Sigmoid colon (tissue), 6 donors: ENCODE measurements at regions not wholly inside any gene's neighbourhood (a gene's known extent, or its start where the extent isn't known, plus 50 kb on each side); places are given as distances from the start of the nearest gene placed in this dataset.

Experiments
- DNase-seq: peaks from one replicate; pipeline ENCODE4 v3.0.0-alpha.2; 2019
- H3K27ac ChIP-seq, 4 donors: fragments of 200-600 bp; sonication (generic); one replicate each; pipeline ENCODE4 v1.5.1; 2016 to 2019; ENCODE audit warnings: mild to moderate bottlenecking in 1 of 4
- H3K27me3 ChIP-seq, 3 donors: fragments of 200-600 bp; sonication (generic); one replicate each; pipeline ENCODE4 v1.5.1; 2019; ENCODE audit warnings: mild to moderate bottlenecking in 1 of 3
- H3K36me3 ChIP-seq, 4 donors: fragments of 200-600 bp; sonication (generic); one replicate each; pipeline ENCODE4 v1.5.1; 2016 to 2019
- H3K4me1 ChIP-seq, 4 donors: fragments of 200-600 bp; sonication (generic); one replicate each; pipeline ENCODE4 v1.5.1; 2017 to 2019
- H3K4me3 ChIP-seq, 4 donors: fragments of 200-600 bp; sonication (generic); one replicate each; pipeline ENCODE4 v1.5.1; 2017 to 2019; ENCODE audit warnings: mild to moderate bottlenecking in 2 of 4, moderate library complexity in 1 of 4
- H3K9me3 ChIP-seq, 4 donors: fragments of 200-600 bp in 3 of 4; sonication (generic) in 3 of 4; one replicate each; pipeline versions ENCODE4 v1.5.1 to v1.6.1; 2013 to 2019
- CTCF ChIP-seq, 4 experiments: fragments of 450-650 bp in 3 of 4; fragments of 200-600 bp in 1 of 4; IDR thresholded peaks; one replicate each; pipeline ENCODE4 v1.5.1; 2016 to 2019; ENCODE audit warnings: antibody characterized with exemption in 4 of 4, mild to moderate bottlenecking in 3 of 4, moderate library complexity in 2 of 4
- EP300 ChIP-seq, 4 donors: sonication (generic); formaldehyde crosslinking; IDR thresholded peaks; one replicate each; pipeline ENCODE4 v1.6.1; 2017; ENCODE audit warnings: antibody characterized with exemption in 4 of 4
- POLR2A ChIP-seq, 2 donors: fragments of 450-650 bp; IDR thresholded peaks; one replicate each; pipeline ENCODE4 v1.6.1; 2016; ENCODE audit warnings: antibody characterized with exemption in 2 of 2, mild to moderate bottlenecking in 2 of 2, moderate library complexity in 2 of 2
- POLR2AphosphoS5 ChIP-seq, 4 donors: sonication (generic); formaldehyde crosslinking; IDR thresholded peaks; one replicate each; pipeline ENCODE4 v1.6.1; 2017; ENCODE audit warnings: antibody characterized with exemption in 4 of 4
- WGBS, 2 donors: extraction: QIAGEN DNeasy Blood & Tissue Kit; methylation state at CpG; one replicate each; pipeline ENCODE4 v1.1.7; 2013; 5-methylcytosine and 5-hydroxymethylcytosine counted together
- intact Hi-C: fragments of 100-400 bp; cut with DNase I; formaldehyde crosslinking; loops from one replicate; pipeline ENCODE4 v1.15.1; 2023
- donor health status: healthy with polysubstance abuse.
- donor health status: healthy.

GRCh38 chr1:213927846-213928245, 59.9 kb upstream of the PROX1 start:
- no peak for TF ChIP-seq POLR2AphosphoS5 (IDR thresholded peaks at IDR 0.05)
- no peak for TF ChIP-seq POLR2A (IDR thresholded peaks at IDR 0.05)
- TF ChIP-seq EP300 (IDR thresholded peaks at IDR 0.05), result no peak
- TF ChIP-seq CTCF (IDR thresholded peaks at IDR 0.05), result no peak
- no peak for DNase-seq
- 90 to 92% methylated on average over 6 of the region's 6 CpGs for WGBS, 2 donors

GRCh38 chr1:213929398-213929797, 58.4 kb upstream of the PROX1 start:
- no peaks in the 10 kb centered on the region for H3K4me1 ChIP-seq
- DNase-seq, result no peak
- H3K27me3 ChIP-seq, result no peaks in the 10 kb centered on the region
- intact Hi-C loops, result no loop called here
- H3K4me3 ChIP-seq, result no peak overlapping the region
- H3K36me3 ChIP-seq, result no peaks in the 10 kb centered on the region
- no peak overlapping the region for H3K27ac ChIP-seq
- TF ChIP-seq POLR2AphosphoS5 (IDR thresholded peaks at IDR 0.05) (no peak), POLR2A (IDR thresholded peaks at IDR 0.05) (no peak), CTCF (IDR thresholded peaks at IDR 0.05) (no peak), EP300 (IDR thresholded peaks at IDR 0.05) (no peak)
- no peaks in the 10 kb centered on the region for H3K9me3 ChIP-seq

More at GRCh38 chr1:213927846-213928245, 59.9 kb upstream of the PROX1 start:
- intact Hi-C loops, result no loop called here
- H3K27ac ChIP-seq, result no peak overlapping the region
- no peaks in the 10 kb centered on the region for H3K9me3 ChIP-seq
- H3K4me3 ChIP-seq, result no peak overlapping the region
- H3K27me3 ChIP-seq, result no peaks in the 10 kb centered on the region
- H3K4me1 ChIP-seq, result no peaks in the 10 kb centered on the region
- H3K36me3 ChIP-seq, result no peaks in the 10 kb centered on the region

- Histone ChIP-seq H3K27me3 (no peaks in the 10 kb centered on the region), H3K4me1 (no peaks in the 10 kb centered on the region), H3K36me3 (no peaks in the 10 kb centered on the region), H3K4me3 (no peak overlapping the region), H3K9me3 (no peaks in the 10 kb centered on the region), H3K27ac (no peak overlapping the region)
- intact Hi-C loops, result no loop called here
- DNase-seq, result no peak
- TF ChIP-seq CTCF (IDR thresholded peaks at IDR 0.05), result no peak
- no peak for TF ChIP-seq POLR2A (IDR thresholded peaks at IDR 0.05)
- no peak for TF ChIP-seq POLR2AphosphoS5 (IDR thresholded peaks at IDR 0.05)
- no peak for TF ChIP-seq EP300 (IDR thresholded peaks at IDR 0.05)
- 61 to 82% methylated on average over 8 of the region's 8 CpGs for WGBS, 2 donors
Measured at GRCh38 chr1:213931836-213932235, 55.9 kb upstream of the PROX1 start.

GRCh38 chr1:213933336-213933735, 54.4 kb upstream of the PROX1 start:
- TF ChIP-seq POLR2A (IDR thresholded peaks at IDR 0.05), result no peak
- TF ChIP-seq EP300 (IDR thresholded peaks at IDR 0.05), result no peak
- no peak for TF ChIP-seq POLR2AphosphoS5 (IDR thresholded peaks at IDR 0.05)
- no peak for TF ChIP-seq CTCF (IDR thresholded peaks at IDR 0.05)
- no peaks in the 10 kb centered on the region for H3K4me1 ChIP-seq
- no peaks in the 10 kb centered on the region for H3K27me3 ChIP-seq
- H3K4me3 ChIP-seq, result no peak overlapping the region
- H3K36me3 ChIP-seq, result no peaks in the 10 kb centered on the region
- no peaks in the 10 kb centered on the region for H3K9me3 ChIP-seq
- 76 to 80% methylated on average over 5 of the region's 5 CpGs for WGBS, 2 donors
- intact Hi-C loops, result no loop called here
- H3K27ac ChIP-seq, result no peak overlapping the region
- no peak for DNase-seq

GRCh38 chr1:213934649-213935048, 53.1 kb upstream of the PROX1 start:
- 50 to 63% methylated on average over 5 of the region's 5 CpGs for WGBS, 2 donors
- Histone ChIP-seq H3K9me3 (no peaks in the 10 kb centered on the region), H3K27me3 (no peaks in the 10 kb centered on the region), H3K4me3 (no peak overlapping the region), H3K27ac (no peak overlapping the region), H3K4me1 (no peaks in the 10 kb centered on the region), H3K36me3 (no peaks in the 10 kb centered on the region)
- DNase-seq, result no peak
- intact Hi-C loops, result no loop called here
- TF ChIP-seq POLR2A (IDR thresholded peaks at IDR 0.05) (no peak), CTCF (IDR thresholded peaks at IDR 0.05) (no peak), EP300 (IDR thresholded peaks at IDR 0.05) (no peak), POLR2AphosphoS5 (IDR thresholded peaks at IDR 0.05) (no peak)
